NCI-H460 (cell line): ENCODE measurements at regions not wholly inside any gene's neighbourhood (a gene's known extent, or its start where the extent isn't known, plus 50 kb on each side); places are given as distances from the start of the nearest gene placed in this dataset.
A peak's percentile ranks its signal among the peaks of the same experiment; 100 is the strongest.

ENCODE experiments used
- DNase-seq: peaks from one replicate; pipeline ENCODE4 v3.0.0-alpha.2; 2016; ENCODE audit warnings: low read depth; ENCODE audit errors: extremely low read depth

DNA sequence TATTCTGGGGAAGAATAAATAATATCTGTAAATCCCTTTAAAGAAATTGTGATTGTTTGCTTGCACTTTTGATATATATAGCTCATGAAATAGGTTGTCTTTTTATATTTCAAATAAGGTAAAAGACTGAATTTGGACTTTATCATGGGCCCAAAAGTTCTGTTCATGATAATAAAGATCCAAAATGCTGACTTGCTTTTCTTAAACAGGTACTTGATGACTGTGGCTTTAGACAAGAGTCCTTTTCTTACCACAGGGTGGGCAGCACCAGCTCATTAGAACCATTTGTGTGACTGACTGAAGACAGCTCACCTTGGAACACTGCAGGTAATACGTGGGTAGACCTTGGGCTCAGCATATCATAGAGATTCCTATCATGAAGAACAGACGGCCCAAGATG is 432.6 kb downstream of the ETNK1 start:
- no peak for DNase-seq

GRCh38 chr12:23060161-23060560 is 435.2 kb downstream of the ETNK1 start:
- no peak for DNase-seq

- no peak for DNase-seq
Measured at GRCh38 chr12:23063206-23063605, 438.2 kb downstream of the ETNK1 start.

GRCh38 chr12:23066095-23066494 is 441.1 kb downstream of the ETNK1 start:
- no peak for DNase-seq

DNA sequence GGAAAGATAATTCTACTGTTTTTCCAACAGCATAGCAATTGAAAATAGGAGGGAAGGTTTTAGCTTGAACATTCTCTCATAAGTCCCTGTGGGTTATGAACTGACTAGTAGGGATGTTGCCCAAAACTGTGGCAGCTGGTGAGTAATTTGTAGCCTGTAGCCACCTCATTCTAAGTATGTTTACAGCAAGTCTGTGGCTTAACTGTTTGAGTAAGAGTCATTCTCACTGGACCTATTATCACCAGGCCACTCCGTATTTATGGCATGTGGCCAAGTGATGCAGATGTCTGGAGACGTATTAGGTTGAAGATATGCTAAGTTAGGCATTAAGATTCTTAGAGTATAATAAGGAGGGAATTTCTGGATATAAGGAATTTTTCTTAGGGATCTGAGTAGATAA is 458.3 kb downstream of the ETNK1 start:
- DNase-seq: no peak

- DNase-seq: peak; percentile 6
Measured at GRCh38 chr12:23084236-23084995, 459.4 kb downstream of the ETNK1 start.

GRCh38 chr12:23088594-23088993 is 463.6 kb downstream of the ETNK1 start:
- DNase-seq: no peak

DNA sequence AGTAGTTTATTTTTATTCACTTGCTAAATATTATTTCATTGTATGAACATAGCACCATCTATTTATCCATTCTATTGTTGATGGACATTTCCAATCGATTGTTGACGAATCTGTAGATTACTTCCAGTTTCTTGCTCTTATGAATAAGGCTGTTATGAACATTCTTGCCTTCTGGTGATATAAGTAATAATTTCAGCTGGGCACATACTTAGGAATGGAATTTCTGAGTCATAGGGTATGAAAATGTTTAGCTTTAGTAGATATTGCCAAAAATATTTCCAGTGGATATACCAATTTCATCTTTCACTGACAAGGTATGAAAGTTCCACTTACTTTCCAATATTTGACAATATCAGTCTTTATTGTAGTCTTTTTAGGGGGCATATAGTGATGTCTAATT is 468.5 kb downstream of the ETNK1 start:
- no peak for DNase-seq

DNA sequence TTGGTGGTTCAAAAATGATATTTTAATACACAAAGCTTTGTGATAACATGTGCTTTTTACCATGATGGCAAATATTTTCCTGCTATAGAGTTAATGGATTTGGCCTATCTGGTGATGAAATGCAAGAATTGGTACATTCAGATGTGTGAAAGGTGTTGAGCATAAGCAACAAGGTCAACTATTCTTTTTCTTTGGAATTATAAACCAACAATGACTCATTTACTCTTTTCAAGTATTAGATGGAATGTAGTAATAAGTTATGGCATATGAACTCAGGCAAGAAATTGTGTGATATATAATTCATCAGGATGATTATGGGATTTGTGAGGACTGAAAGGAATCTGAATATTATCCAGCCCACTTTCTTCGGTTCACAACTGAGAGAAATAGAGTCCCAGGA is 471.4 kb downstream of the ETNK1 start:
- DNase-seq: no peak

DNA sequence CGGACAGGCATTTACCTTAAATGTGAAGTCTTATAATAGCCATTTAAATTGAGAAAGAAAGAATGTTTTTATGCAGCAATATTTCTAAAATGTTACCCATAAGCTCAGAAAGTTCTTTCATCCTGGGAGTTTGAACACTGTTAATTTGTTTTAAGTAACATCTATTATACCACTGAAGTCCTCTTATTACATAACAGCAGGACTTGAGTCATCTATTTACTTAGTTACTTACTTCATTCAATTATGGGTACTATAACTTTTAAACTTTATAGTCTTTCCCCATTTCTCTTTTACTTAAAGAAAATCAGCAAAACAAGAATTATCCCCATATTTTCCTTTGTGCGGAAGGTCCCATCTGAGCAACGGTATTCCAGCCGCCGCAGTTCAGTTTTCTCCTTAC is 473.1 kb downstream of the ETNK1 start:
- DNase-seq: no peak

GRCh38 chr12:23098517-23098916 is 473.5 kb downstream of the ETNK1 start:
- DNase-seq: no peak

DNA sequence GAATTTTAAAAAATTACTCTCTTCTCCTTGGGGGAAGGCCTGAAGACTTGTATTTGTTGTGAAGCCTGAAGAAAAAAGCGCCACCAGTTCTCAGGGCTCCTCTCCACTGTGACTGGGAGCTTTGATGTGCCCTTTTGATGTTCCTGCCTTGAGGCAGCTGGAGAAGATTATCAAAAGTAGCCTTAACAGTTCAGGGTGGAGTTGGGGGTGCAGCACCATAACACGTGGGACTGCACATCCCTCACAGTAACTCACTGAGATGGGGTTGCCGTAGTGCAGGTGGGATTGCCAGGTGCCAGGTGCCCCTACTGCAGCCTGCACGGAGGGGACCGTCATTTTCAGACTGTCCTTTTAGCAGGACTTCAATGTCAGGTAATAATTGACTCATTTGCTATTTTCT is 474.1 kb downstream of the ETNK1 start:
- DNase-seq: no peak

- DNase-seq: no peak
Measured at GRCh38 chr12:23099604-23100003, 474.6 kb downstream of the ETNK1 start.

- DNase-seq: no peak
Measured at GRCh38 chr12:23108957-23109356, 484.0 kb downstream of the ETNK1 start.

DNA sequence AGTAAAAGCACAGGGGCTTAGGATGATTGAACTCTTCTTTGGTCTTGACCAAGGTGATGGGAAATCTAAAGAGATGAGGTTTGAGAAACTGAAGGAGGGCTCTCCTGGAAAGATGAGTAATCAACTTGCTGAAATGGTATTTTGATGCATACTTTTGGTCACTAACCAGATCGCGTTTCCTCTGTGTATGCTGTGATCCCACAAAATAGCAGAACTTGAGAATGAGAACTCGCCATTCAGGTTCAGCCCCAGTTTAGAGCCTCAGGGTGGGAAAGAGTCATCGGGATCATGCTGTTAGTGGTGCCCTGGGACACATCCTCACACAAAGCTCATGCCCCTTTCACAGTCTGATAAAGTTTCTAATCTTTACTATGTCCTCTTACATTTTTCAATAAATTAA is 488.8 kb downstream of the ETNK1 start:
- DNase-seq: no peak

GRCh38 chr12:23115984-23116383 is 491.0 kb downstream of the ETNK1 start:
- DNase-seq: no peak

DNA sequence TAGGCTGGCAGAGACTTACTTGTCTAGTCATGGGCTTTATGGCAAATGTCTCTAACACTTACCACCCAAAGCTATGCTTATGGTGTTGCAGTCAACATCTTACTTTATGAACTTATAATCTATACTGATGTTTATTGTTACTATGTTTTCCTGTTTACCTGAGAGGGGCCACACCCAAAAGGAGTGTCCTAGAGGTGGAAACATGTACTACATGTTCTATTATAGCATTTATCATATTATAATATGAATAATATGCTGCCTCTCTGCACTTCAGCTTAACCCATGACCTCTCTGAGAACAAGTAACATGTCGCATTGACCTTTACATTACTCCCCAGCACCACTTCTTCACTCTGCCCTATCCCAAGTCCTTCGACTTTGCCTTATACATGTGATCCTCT is 501.8 kb downstream of the ETNK1 start:
- DNase-seq: no peak

DNA sequence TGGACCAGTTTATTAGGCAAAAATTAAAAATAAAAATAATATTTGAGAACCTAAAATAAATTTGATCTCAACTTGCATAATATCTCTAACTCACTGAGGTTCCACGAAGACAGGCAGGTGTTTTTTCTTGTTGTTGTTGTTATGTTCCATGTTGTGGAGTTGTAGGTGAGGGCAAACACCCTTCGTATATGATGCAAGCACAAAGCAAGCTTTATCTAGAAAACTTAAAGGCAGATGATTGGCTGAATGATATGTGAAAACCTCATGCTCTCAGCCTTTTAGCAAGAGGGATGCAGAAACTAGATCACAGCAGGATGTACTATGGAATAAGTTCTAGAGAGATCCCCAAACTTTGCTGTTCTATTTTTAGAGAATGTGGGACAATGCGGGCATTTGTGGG is 502.7 kb downstream of the ETNK1 start:
- DNase-seq: no peak

GRCh38 chr12:23128462-23128861 is 503.5 kb downstream of the ETNK1 start:
- DNase-seq: no peak

DNA sequence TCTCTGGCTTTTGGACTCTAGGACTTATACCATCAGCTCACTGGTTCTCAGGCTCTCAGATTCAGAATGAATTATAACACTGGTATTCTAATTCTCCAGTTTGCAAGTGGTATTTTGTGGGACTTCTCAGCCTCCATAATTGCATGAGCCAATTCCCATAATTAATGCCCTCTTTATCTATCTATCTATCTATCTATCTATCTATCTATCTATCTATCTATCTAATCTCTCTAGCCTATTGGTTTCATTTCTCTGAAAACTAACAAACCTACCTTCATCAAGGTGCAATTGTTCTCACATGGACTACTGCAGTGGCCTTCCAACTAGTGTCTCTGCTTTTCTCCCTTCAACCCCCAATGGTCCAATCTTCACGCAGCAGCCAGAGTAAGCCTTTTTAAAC is 507.4 kb downstream of the ETNK1 start:
- DNase-seq: no peak

DNA sequence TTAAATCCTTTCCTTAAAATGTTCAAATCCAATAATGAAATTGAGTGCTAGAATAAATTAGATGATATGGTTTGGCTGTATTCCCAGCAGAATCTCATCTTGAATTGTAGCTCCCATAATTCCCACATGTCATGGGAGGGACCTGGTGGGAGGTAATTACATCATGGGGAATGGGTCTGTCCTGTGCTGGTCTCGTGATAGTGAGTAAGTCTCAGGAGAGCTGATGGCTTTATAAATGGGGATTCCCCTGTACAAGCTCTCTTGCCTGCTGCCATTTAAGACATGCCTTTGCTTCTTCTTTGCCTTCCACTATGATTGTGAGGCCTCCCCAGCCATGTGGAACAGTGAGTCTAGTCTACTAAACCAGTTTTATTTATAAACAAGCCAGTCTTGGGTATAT is 508.5 kb downstream of the ETNK1 start:
- DNase-seq: no peak

DNA sequence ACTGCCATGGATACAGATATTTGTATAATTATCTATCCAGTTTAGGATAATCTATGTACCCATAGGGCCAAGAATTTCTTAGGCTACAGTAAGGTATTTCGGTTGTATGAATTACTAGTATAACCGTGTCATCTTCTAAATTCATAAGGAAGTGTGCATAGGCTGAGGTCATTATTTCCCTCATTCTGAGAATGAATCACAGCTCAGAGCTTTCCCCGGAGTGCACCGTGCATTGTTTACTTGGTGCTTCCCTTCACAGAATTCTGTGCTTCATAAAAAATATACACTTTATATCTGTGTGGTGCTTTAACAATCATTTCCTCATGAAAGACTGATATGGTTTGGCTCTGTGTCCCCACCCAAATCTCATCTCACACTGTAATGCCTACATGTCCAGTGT is 514.1 kb downstream of the ETNK1 start:
- no peak for DNase-seq

- no peak for DNase-seq
Measured at GRCh38 chr12:23140710-23141109, 515.7 kb downstream of the ETNK1 start.
